GM19025 (cell line): ENCODE measurements at regions not wholly inside any gene's neighbourhood (a gene's known extent, or its start where the extent isn't known, plus 50 kb on each side); places are given as distances from the start of the nearest gene placed in this dataset.

Source experiments
- ATAC-seq: cut with Tn5 transposase; IDR thresholded peaks from one replicate; pipeline ENCODE4 v1.9.1; 2021; ENCODE audit warnings: mild to moderate bottlenecking, low read depth, moderate library complexity; ENCODE audit not compliant: unreplicated experiment

DNA sequence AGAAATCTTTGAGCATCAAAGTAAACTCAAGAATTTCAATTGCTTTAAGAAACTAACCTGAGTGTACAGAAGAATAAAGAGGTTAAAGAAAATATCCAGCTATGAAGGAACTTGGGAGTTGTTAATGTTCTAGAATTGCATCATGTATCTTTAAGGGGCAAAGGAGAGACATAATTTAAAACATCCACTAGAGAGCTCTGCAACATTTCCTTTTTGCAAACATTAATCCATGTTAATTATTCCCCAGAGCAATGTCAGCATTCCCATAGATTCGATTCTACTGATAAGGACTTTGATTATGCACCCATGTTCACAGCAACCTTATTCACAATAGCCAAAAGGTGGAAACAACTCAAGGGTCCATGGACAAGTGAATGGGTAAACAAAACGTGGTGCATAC lies 80.2 kb upstream of the SORBS2 start:
- no peak for ATAC-seq

DNA sequence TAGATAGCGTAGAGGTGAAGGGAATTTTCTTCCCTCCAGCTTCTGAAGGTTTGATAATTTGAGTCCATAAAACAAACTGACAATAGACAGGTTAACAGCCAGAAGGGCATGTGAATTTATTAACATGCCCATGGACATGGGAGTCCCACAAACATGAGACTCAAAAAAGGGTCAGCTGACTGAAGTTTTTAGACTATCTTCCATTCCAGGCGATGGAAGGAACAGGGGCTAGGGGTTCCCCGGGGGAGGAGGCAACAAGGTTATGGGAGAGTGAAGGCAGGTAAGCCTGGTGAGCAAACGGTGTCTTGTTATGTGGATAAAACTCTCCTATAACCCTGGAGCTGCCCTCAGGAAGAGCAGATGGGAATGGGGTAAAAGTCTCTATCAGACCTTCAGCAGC lies 81.5 kb upstream of the SORBS2 start:
- ATAC-seq, result no peak

DNA sequence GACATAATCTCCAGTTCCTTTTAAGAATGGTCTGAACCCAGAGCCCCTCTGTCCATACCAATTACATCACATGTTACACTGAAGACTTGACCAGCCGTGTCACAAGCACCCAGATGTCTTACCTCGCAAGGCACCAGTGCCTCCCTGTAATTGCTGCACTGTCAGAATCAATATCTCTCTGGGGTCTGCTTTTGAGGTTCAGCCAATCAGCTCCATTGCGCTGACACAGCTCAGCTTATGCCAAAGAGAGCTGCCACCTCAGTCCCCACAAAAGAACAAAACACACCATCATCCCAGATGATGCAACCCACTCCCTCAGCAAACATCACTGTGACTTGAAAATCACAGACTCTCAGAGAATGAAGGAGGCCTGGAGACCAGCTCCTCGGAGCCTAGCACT lies 82.5 kb upstream of the SORBS2 start:
- no peak for ATAC-seq

DNA sequence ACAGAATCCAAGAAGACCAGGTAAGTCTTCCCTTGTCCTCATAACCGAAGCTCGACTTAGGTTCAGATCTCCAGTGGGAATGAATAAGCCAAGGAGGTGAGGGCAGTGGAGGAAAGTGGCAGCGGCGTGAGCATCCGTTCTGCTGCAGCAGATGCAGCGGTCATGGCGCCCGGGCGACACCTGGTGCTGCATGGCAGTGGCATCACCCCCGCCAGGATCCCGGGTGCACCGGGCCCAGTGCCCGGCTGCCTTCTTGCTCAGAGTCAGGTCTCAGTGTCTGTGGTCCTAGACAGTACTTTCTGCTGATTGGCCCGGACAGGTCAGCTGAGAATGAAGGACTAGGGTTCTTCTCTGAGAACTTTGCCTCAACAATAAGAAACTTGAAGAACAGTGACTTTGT lies 83.4 kb upstream of the SORBS2 start:
- ATAC-seq, result no peak

DNA sequence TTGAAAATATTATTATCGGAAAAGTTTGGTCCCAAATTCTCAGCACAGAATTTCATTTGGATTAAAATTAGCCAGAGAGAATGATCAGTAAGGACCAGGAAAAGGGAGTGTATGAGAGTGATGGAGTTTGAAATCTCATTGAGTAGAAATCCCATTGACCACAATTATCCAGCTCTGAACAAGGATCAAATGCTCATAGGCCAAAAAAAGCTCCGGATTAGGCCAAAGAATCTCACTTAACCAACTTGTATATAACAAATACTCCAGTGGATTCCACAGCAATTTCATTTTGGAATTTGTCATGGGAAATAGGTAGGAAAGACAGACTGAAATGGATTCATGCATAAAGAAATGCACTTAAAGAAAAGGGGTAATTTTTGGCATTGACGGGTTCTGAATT lies 83.9 kb upstream of the SORBS2 start:
- no peak for ATAC-seq

DNA sequence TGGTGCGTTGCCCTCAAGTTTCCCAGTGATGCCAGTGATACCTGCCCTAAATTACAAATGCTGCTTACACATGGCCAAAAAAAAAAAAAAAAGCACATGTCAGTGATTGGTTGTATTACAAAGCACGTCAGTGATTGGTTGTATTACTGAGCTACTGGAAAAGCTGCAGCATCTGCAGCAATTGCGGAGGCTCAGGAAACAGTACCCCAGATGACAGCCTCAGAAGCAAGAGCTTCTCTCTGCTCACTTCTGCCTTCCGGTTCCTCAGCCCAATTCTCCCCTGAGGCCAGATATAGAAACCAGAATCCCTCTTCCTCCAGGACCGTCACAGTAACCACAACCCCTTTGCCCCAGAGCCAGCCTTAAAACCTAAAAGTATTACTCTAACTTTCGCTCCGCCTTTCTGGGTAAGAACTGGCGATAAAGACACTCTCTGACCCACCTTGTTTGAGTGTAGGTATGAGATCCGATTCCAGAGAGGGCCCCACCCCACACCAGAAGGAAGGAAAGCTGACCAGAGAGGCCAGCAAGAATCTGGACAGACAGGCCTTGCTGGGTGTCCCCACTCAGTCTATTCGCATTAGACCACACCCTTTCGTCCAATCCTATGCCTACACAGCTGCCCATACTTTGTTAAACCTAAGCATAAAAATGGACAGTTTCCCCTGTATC lies 85.0 kb upstream of the SORBS2 start:
- peak; percentile 82 for ATAC-seq

DNA sequence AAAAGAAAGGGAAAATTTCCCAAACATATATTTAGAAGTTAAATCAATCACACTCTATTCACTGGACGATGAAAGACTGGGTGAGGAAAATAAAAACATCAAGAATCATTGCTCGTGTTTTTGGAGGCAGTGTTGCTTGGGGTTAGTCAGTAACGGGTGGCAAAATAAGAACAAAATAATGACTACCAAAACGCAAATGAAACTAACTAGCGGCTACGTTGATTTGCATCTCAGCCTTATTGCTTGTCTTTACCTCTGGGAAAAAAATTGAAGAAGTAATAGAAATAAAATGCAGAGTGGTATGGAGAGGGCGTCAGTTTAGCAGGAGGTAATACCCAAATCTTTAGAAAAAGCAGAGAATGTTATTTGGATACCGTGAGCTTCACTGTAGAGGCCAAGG lies 86.4 kb upstream of the SORBS2 start:
- ATAC-seq, result no peak

DNA sequence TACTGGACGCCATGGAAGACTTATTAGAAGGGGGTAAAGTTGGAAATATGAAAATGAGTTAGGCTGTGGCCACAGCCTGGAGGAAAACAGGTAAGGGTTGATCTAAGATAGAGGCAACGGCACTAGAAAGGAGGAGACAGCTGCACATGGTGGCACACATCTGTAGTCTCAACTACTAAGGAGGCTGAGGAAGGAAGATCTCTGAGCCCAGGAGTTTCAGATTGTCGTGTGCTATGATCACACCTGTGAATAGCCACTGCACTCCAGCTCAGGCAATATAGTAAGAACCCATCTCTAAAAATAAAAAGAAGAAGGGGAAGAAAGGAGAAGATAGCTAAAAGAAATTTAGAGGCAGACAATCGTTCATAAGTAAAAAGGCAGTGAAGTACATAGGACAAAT lies 87.8 kb upstream of the SORBS2 start:
- no peak for ATAC-seq

DNA sequence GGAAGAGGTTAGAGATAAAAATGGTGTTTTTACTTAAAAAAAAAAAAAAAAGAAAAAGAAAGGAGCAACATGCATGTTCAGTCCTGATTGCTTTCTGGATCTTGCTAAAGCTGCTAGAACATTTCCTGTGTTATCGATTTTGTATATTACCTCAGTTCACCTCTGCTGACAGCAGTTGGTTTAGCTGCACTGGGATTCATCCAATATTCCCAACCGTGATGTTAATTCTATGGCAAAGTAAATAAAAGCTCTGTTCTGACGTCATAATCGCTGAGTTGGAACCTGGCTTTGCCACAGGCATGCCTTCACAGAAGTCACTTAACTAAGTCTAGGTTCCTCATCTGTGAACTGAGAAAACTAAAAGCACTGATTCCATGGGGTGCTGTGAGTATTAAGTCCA lies 90.7 kb upstream of the SORBS2 start:
- ATAC-seq, result no peak

DNA sequence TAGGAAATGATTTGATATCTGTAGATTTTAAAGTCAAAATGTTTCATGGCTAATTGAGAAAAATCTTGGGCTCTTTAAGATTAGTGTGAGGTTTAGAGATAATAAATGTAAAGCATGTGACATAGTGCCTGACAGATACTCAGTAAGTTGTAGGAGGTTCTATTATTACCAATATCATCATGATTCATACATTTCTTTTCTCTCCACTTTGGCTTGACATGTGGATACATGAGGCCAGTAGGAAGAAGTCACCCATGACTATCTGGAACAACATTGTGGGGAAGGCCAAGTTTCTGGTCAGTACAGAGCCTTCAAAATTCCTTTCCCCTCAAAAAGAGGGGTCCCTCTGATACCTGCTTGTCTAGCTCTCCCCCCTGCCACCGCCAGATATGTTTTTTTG lies 91.2 kb upstream of the SORBS2 start:
- ATAC-seq, result no peak

DNA sequence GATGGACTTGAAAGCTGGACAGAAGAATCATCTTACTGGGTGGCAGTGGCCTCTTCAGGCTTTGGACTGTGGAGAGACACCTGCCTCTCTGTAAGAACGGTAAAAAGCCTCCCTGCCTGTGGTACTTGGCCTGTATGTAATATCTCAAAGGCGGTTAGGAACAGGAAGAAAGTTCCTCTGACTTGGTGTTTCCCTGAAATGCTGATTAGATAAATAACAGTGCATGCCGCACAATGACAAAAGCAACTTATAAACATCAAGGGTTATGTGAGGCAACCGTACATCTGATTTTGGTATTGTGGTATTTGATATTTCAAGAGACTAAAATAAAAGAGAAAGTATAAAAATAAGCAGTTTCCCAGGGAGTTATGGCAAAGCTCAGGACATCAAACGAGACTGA lies 92.4 kb upstream of the SORBS2 start:
- ATAC-seq, result no peak

DNA sequence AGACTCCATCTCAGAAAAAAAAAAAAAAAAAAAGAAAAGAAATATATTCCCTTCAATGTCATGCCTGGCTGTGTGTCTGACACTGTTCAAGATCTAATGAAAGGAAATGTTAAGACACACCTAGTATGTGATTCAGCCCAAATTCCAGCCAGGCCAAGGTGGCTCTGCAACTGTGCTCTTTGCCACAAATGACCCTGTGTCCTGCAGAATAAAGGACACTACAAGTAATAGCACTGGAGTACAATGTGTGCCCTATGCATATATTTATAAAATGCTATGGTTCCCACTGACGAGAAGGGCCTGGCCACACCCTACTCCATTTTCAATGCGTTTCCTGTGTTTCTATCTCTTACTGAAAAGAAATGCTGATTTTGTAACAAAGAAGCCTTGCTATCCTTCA lies 98.0 kb upstream of the SORBS2 start:
- no peak for ATAC-seq

DNA sequence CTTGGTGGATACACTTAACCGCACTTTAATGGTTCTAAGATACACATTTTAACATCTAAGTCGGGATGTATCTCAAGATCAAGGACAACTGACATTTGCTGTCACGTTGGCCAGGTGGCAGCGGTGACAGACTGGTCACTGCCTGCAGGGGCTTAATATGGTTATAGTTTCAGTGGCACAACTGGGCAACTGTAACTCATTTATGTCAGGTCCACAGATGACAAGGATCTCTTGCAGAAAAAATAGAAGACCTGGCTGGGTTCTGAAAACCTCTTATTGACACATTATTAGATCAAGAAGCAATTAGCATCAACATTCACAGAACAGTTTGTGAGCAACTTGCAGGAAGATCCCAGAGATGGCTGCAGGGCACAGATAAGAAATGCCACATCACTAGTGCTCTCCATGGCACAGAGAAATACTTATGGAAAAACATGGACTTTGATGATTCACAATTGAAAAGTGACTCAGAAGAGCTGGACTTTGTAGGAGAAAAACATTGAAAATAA lies 99.6 kb upstream of the SORBS2 start:
- ATAC-seq, result no peak

DNA sequence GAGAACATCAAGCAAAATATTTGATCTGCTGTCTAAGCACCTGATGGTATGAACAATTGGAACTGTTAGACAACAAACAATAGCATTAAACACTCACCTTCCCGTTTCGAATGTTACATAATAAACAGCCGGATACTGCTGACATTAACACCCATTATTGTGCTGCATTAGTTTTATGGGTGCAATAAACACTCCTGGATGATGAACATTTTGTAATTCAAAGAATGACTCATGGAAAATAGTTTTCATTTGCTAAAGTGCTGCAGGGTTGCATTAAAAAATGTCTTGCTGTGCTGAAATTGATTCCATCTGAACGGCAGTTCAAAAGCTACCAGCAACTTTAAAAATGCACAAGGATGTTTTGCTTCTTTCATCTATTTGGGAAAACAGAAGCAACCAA lies 100.8 kb upstream of the SORBS2 start:
- no peak for ATAC-seq

DNA sequence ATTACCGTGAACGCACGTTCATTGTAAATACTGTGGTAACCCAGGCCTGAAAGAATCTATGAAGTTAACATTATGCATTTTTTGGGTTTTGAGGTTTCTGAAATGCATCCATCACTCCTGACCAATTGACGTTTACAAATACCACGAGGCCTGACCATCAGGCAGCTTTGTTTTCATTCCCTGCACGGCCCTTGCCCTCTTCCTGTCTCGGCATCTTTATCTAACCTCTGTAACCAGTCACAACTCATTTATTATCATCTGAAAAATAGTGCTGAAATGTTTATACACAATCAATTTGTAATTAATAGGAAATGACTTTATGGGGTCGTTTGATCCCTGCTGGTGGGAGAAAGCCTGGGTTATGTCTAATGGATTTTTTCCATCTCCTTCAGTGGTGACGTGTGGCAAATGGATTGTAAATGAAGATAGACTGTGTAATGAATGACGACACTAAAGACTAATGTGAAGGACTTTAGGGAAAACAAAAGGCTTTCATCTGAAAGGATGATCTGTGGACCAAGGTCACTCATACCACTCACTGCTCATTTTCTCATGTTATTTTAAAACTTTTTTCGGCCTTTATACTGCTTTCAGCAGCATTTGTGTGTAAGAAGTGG lies 102.7 kb upstream of the SORBS2 start:
- no peak for ATAC-seq

DNA sequence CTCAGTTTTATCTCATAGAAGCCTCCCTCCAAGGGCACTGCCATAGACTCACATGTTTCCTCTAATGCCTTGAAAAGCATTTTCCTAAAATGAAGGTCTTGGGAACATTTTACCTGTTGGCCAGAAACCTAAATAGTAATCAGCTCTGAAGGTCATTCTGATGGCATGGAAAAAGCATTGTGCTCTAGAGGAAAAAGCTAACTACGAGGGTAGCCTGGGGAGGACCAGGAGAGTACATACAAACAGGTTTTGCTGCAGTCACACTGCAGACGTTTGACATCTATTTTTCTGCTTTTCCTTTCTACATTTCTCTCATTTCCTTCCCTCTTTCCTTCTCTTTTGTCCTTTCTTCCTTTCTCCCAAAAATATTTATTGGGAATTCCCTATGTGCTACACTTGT lies 103.3 kb upstream of the SORBS2 start:
- ATAC-seq, result no peak

DNA sequence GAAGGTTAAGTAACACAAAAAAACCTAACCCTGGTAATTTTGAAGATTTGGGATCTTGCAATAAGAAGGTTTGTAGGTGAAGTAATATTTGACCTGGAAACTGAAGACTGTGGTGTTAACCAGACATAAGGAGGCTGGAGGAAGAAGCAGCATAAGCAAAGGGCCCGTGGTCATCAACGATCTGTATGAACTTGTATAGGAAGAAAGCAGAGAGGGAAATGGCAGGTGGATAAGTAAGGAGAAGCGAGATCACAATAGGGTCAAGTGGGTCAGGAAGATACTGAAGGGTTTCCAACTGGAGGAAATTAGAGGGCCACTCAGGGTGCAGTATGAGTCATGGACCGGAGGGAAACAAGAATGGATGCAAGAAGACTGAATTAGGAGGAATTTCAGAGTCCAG lies 103.8 kb upstream of the SORBS2 start:
- no peak for ATAC-seq

DNA sequence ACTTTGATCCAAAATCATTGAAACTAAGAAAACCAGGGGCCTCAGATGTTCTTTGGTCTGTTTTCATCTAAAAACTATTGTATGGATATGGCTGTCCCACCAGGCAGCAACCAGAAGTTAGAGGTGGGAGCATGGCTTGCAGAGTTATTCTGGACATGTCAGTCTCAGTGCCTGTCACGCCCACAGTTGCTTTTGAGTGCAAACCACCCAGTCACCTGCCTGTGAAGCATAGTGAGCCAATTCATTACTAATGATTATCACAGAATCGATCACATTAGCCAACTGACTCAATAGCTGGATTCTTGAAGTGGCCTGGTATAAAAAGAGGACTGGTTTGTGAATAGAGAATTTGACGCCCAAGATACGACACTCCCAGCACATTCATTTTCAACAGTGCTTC lies 104.2 kb upstream of the SORBS2 start:
- ATAC-seq, result no peak

DNA sequence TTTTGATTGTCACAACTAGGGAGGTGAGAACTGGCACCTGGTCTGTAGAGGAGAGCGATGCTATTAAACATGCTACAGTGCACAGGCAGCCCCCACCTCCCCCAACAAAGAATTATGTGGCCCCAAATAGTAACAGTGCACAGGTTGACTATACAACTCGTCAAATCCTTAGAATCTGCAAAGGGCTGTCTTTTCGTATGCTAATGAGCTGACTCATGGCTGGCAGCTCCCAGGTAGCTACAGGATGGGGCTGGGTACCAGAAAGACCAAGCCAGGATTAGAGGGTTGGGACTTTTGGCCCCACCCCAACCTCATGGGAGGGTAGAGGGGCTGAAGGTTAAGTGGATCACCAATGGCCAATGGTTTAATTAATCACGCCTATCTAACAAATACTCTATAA lies 104.7 kb upstream of the SORBS2 start:
- no peak for ATAC-seq

DNA sequence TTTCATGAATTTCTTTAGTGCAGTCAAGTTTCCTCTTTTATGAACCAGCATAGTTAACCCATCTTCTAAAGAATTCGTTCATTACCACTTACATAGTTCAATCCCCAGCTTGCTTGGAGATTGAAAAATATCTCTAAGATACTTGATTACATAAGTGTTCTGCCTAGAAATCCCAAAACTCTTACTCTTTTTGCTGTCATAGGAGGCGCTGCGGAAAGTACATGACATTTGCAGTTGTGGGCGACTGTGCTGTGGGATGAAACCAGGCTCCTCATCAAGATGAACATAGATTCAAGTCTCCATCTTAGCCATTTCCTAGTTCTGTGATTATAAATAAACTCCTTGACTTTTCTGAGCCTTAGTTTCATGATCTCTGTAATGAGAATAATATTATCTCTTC lies 107.1 kb upstream of the SORBS2 start:
- no peak for ATAC-seq

DNA sequence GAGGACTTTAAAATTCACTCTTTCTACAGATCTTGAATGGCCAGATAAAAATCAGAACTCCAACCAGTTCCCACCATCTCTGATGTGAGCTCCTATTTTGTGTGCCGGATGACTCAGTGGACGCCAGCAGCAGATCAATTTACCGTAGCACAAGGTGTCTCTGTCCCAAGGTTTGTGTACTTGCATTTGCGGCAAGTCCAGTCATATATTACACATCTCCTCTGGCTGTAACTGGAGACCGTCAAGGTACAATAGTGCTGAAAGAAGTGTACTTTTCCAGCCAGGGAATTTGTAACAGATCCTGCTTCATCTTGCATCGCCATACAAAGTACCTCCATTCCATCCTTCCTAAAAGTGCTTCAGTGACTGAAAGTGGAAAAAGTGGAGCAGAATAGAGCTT lies 108.2 kb upstream of the SORBS2 start:
- no peak for ATAC-seq

DNA sequence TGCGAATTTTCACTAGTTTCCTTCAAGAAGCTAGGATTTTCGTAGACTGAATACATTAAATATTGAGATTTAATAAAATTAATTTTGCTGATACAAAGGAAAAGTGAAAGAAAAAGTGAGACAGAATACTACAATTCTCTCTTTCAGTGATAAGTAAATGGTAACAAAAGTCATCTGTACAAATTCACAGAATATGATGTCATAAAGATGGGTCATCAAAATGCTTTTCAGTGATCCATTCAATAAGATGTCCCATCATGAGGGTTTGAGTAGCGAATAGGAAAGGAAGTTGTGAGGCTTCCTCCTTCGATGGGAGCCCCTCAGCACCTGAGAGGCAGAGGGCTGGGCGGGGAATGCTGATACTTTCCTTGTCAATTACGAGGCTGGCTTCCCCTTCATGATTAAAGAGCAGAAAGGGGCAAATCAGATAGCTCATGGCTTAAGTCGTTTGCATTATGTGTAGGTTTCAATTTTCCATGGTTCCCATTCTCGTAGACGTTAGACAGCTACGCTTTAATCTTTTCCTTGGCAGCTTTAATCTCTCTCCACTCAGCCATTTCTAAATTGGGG lies 108.8 kb upstream of the SORBS2 start:
- no peak for ATAC-seq
